Astrocyte of the spinal cord (primary cell): ENCODE measurements at regions not wholly inside any gene's neighbourhood (a gene's known extent, or its start where the extent isn't known, plus 50 kb on each side); places are given as distances from the start of the nearest gene placed in this dataset.
A peak's percentile ranks its signal among the peaks of the same experiment; 100 is the strongest.

Source experiments
- DNase-seq: peaks from one replicate; pipeline ENCODE4 v3.0.0; 2011; ENCODE audit warnings: low read depth, low spot score
- H3K4me3 ChIP-seq: 2 replicates; pipeline ENCODE4 v1.5.1; 2011; ENCODE audit warnings: low read depth, mild to moderate bottlenecking, low read length, moderate library complexity
- CTCF ChIP-seq: IDR thresholded peaks from 2 replicates; pipeline ENCODE4 v1.5.1; 2012; ENCODE audit warnings: low read depth, mild to moderate bottlenecking, low read length, inconsistent platforms
- in situ Hi-C: cut with HindIII; loops from 2 replicates; pipeline ENCODE4 v1.10.0; 2017; ENCODE audit warnings: low sequenced_read_pairs

GRCh38 chr1:182119631-182120030 is 58.1 kb upstream of the ZNF648 start:
- in situ Hi-C loops, result no loop called here
- TF ChIP-seq CTCF, result no peak
- no peak for DNase-seq
- no peak overlapping the region for H3K4me3 ChIP-seq

GRCh38 chr1:182118851-182119250 is 57.3 kb upstream of the ZNF648 start:
- no peak for TF ChIP-seq CTCF
- in situ Hi-C loops, result no loop called here
- DNase-seq, result no peak
- H3K4me3 ChIP-seq, result no peak overlapping the region

DNA sequence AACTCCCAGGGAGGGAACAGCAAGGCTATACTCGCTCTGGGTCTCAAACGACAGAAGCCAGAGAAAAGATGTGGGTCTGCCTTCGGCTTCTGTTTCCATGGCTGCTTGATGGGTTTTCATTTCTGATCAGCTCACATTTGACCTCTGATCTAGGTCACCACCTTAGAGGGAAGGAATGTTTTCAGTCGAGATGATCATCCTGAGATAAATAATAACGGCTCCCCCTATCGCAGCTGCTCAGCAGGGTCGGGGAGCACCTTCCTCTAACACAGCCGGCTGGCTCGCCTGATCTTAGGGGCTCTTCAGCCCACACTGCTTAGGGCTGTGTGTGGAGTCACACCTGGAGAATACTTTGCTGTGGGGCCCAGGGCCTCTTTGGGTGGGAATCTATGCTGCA is 53.1 kb upstream of the ZNF648 start:
- in situ Hi-C loops, result no loop called here
- no peak for TF ChIP-seq CTCF

GRCh38 chr1:182113879-182114626 is 52.5 kb upstream of the ZNF648 start:
- H3K4me3 ChIP-seq, result no peak overlapping the region
- DNase-seq, result peak; percentile 21
- no peak for TF ChIP-seq CTCF
- in situ Hi-C loops, result no loop called here

More for the DNA sequence above, 53.1 kb upstream of the ZNF648 start:
- DNase-seq, result no peak
- no peak overlapping the region for H3K4me3 ChIP-seq

DNA sequence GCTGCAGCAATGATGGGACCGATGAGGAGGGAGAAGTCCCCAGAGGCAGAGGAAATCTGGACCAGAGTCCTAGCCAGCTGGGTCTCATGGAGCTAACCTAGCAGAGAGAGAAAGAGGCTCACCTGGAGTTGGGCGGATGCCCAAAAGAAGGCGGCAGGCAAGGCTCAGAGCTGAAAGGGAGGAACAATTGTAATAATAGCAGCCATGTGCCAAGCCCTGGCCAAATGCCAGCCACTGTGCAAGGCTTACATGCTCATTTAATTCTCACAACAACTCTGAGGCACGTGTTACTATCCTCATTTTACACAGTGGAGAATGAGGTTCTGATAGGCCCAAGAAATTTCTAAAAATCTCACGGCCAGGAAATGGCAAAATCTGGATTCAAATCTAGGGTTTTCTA is 50.0 kb upstream of the ZNF648 start:
- no peak for DNase-seq
- in situ Hi-C loops, result no loop called here
- TF ChIP-seq CTCF, result no peak
- no peak overlapping the region for H3K4me3 ChIP-seq
